Gastroesophageal sphincter (tissue), 4 donors: ENCODE measurements at regions not wholly inside any gene's neighbourhood (a gene's known extent, or its start where the extent isn't known, plus 50 kb on each side); places are given as distances from the start of the nearest gene placed in this dataset.

Experiments used
- ATAC-seq: fragments of 150-250 bp; one replicate; pipeline ENCODE4 v1.9.1; 2016; ENCODE audit warnings: mild to moderate bottlenecking, moderate library complexity
- H3K27ac ChIP-seq, 4 donors: fragments of 200-600 bp; sonication (generic) in 3 of 4; 1 replicate in 3 of 4; 2 replicates in 1 of 4; pipeline ENCODE4 v1.5.1; 2016 to 2019
- H3K27me3 ChIP-seq: fragments of 200-600 bp; sonication (generic); one replicate; pipeline ENCODE4 v1.5.1; 2019
- H3K36me3 ChIP-seq, 2 donors: fragments of 200-600 bp; sonication (generic); one replicate each; pipeline ENCODE4 v1.5.1; 2019; ENCODE audit warnings: control low read depth in 1 of 2
- H3K4me1 ChIP-seq, 3 donors: fragments of 200-600 bp; sonication (generic); 1 replicate in 2 of 3; 2 replicates in 1 of 3; pipeline ENCODE4 v1.5.1; 2016 to 2019; ENCODE audit warnings: control low read depth in 2 of 3
- H3K4me3 ChIP-seq, 2 donors: fragments of 200-600 bp; sonication (generic); one replicate each; pipeline ENCODE4 v1.5.1; 2019; ENCODE audit warnings: mild to moderate bottlenecking in 1 of 2, moderate library complexity in 1 of 2
- H3K9me3 ChIP-seq, 3 donors: fragments of 200-600 bp; sonication (generic); one replicate each; pipeline ENCODE4 v1.5.1; 2017 to 2019; ENCODE audit warnings: control low read depth in 2 of 3
- EP300 ChIP-seq: sonication (generic); formaldehyde crosslinking; IDR thresholded peaks from one replicate; pipeline ENCODE4 v1.6.1; 2017; ENCODE audit warnings: antibody characterized with exemption, mild to moderate bottlenecking
- POLR2A ChIP-seq, 2 donors: fragments of 450-650 bp; IDR thresholded peaks; one replicate each; pipeline ENCODE4 v1.6.1; 2017; ENCODE audit warnings: antibody characterized with exemption in 2 of 2, mild to moderate bottlenecking in 2 of 2, moderate library complexity in 1 of 2
- POLR2AphosphoS5 ChIP-seq: sonication (generic); formaldehyde crosslinking; IDR thresholded peaks from one replicate; pipeline ENCODE4 v1.6.1; 2017; ENCODE audit warnings: antibody characterized with exemption
- WGBS, 2 donors: methylation state at CpG; one replicate each; pipeline ENCODE4 v1.1.5; 2018; ENCODE audit warnings: low coverage in 1 of 2; 5-methylcytosine and 5-hydroxymethylcytosine counted together
- TF ChIP-seq, protein P1 (sequence below), 4 experiments: fragments of 200-600 bp in 2 of 4; fragments of 450-650 bp in 2 of 4; sonication (generic) in 1 of 4; IDR thresholded peaks; one replicate each; pipeline ENCODE4 v1.5.1; 2017 to 2019; ENCODE audit warnings: antibody characterized with exemption in 4 of 4, mild to moderate bottlenecking in 2 of 4, moderate library complexity in 2 of 4

DNA sequence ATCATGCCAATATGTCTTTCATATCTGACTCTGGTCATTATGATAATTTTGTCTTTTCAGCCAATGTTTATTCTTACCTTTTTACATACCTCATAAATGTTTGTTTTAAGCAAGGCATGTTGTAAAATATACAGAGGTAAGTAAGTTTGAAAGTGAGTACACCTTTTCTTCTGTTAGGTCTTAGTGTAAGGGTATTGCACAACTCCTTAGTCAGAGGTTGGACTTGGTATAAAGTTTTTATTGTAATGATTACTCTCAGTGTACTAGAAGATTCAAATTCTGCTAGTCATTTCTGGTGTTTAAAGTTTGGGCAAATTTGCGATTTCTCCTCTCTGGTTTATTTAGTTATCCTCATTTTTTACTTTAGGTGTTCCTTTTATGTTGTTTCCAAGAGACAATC lies 564.3 kb upstream of the FSIP2 start:
- Histone ChIP-seq H3K27me3 (no peaks in the 10 kb centered on the region), H3K4me1 (no peaks in the 10 kb centered on the region), H3K4me3 (no peak overlapping the region), H3K9me3 (no peaks in the 10 kb centered on the region), H3K36me3 (no peaks in the 10 kb centered on the region), H3K27ac (no peak overlapping the region)
- ATAC-seq, result no peak
- TF ChIP-seq EP300 (no peak), POLR2A (IDR thresholded peaks at IDR 0.05) (no peak), POLR2AphosphoS5 (no peak)
- TF ChIP-seq, protein P1, sequence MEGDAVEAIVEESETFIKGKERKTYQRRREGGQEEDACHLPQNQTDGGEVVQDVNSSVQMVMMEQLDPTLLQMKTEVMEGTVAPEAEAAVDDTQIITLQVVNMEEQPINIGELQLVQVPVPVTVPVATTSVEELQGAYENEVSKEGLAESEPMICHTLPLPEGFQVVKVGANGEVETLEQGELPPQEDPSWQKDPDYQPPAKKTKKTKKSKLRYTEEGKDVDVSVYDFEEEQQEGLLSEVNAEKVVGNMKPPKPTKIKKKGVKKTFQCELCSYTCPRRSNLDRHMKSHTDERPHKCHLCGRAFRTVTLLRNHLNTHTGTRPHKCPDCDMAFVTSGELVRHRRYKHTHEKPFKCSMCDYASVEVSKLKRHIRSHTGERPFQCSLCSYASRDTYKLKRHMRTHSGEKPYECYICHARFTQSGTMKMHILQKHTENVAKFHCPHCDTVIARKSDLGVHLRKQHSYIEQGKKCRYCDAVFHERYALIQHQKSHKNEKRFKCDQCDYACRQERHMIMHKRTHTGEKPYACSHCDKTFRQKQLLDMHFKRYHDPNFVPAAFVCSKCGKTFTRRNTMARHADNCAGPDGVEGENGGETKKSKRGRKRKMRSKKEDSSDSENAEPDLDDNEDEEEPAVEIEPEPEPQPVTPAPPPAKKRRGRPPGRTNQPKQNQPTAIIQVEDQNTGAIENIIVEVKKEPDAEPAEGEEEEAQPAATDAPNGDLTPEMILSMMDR (IDR thresholded peaks at IDR 0.05), result no peak
- 100% methylated on average over 1 of the region's 1 CpG for WGBS, 2 donors

DNA sequence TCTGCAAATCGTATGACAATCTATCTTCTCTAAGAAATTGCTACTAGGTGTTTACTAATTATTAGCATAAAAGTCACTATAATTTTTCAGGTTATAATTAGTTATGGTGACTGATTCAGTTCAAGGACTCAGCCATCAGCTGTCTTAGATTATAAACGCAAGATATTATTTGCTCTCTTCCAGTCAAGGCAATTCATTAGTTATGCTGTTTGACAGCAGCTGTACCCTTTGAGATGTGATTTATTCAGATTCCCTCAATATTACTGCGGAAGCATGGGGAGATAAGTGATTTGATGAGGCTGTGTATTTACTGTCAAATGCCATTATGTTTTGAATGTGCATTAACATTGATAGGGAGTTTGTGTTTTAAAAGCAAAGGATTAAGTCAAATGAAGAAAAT lies 558.9 kb upstream of the FSIP2 start:
- Histone ChIP-seq H3K36me3 (no peaks in the 10 kb centered on the region), H3K4me1 (no peaks in the 10 kb centered on the region), H3K9me3 (no peaks in the 10 kb centered on the region), H3K4me3 (no peak overlapping the region), H3K27ac (no peak overlapping the region), H3K27me3 (no peaks in the 10 kb centered on the region)
- TF ChIP-seq, protein P1 (IDR thresholded peaks at IDR 0.05), result no peak
- no peak for TF ChIP-seq POLR2AphosphoS5
- TF ChIP-seq POLR2A (IDR thresholded peaks at IDR 0.05), result no peak
- no peak for TF ChIP-seq EP300
- no peak for ATAC-seq
- WGBS, 2 donors, result 47 to 50% methylated on average over 3 of the region's 3 CpGs

DNA sequence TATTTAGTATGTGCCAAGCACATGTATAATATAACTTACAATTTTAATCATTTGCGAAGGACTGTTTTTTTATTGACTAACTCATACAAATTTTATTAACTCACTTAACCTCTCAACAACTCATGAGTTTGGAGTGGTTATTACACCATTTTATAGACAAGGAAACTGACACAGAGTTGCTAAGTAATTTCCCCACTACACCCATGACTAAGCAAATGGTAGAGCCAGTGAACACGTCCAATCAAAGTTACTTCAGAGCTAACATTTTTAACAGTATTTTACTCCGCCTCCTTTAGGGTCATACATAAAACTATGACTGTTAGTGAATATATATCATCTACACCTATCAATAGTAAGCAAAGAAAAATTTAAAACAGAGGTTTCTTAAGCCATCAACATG lies 556.7 kb upstream of the FSIP2 start:
- TF ChIP-seq POLR2A (IDR thresholded peaks at IDR 0.05), result no peak
- TF ChIP-seq, protein P1 (IDR thresholded peaks at IDR 0.05), result no peak
- no peak for TF ChIP-seq POLR2AphosphoS5
- no peak for TF ChIP-seq EP300
- ATAC-seq, result no peak
- Histone ChIP-seq H3K27me3 (no peaks in the 10 kb centered on the region), H3K27ac (no peak overlapping the region), H3K9me3 (no peaks in the 10 kb centered on the region), H3K4me3 (no peak overlapping the region), H3K36me3 (no peaks in the 10 kb centered on the region), H3K4me1 (no peaks in the 10 kb centered on the region)
- WGBS, 2 donors, result 86 to 93% methylated on average over 3 of the region's 3 CpGs

DNA sequence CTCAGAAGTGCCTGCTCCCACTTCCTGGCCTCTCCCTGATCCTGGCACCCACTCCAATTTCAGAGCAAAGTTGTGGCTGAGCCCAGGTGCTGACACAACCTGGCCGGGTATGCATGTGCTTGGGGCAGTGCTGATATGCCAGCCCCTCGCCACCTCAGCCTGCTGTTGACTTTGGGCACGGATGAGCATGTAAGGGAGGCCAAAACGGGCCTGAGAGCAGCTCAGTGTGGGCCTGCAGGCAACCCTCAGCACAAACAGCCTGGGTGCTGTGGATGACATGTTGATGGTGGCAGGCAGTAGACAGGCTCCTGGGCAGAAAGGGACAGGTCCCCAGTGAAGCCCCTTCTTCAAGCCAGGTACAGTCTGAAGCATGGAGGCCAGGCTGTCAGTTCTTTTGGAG lies 553.6 kb upstream of the FSIP2 start:
- Histone ChIP-seq H3K4me3 (no peak overlapping the region), H3K4me1 (no peaks in the 10 kb centered on the region), H3K9me3 (no peaks in the 10 kb centered on the region), H3K27ac (no peak overlapping the region), H3K27me3 (no peaks in the 10 kb centered on the region), H3K36me3 (no peaks in the 10 kb centered on the region)
- ATAC-seq, result no peak
- TF ChIP-seq EP300 (no peak), POLR2A (IDR thresholded peaks at IDR 0.05) (no peak), POLR2AphosphoS5 (no peak)
- TF ChIP-seq, protein P1 (IDR thresholded peaks at IDR 0.05), result no peak
- no CpG with 5 or more reads among the region's 4 CpGs for WGBS, 2 donors

DNA sequence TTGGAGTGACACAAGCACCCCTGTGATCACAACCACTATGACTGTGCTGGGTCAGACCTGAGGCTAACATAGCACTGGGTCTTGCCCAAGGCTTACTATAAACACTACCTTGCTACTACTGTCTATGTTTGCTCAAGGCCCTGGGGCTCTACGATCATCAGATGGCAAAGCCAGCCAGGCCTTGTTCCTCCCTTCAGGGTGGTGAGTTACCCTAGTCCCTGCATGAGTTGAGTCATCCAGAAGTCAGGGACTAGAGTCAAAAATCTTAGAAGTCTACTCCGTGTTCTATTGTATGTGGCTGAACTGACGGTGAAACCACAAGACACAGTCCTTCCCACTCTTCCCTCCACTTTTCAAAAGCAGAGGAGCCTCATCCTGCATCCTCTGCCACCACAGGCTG lies 551.2 kb upstream of the FSIP2 start:
- WGBS, 2 donors, result 69 to 90% methylated on average over 2 of the region's 3 CpGs
- H3K9me3 ChIP-seq, result no peaks in the 10 kb centered on the region
- H3K36me3 ChIP-seq, result no peaks in the 10 kb centered on the region
- ATAC-seq, result peak; percentile 34
- TF ChIP-seq, protein P1 (IDR thresholded peaks at IDR 0.05), result no peak
- no peak for TF ChIP-seq POLR2A (IDR thresholded peaks at IDR 0.05)
- no peak for TF ChIP-seq POLR2AphosphoS5
- no peak for TF ChIP-seq EP300
- H3K27me3 ChIP-seq, result no peaks in the 10 kb centered on the region
- H3K27ac ChIP-seq, result no peak overlapping the region
- no peak overlapping the region for H3K4me3 ChIP-seq
- no peaks in the 10 kb centered on the region for H3K4me1 ChIP-seq
